ENCODE measurements at regions not wholly inside any gene's neighbourhood (a gene's known extent, or its start where the extent isn't known, plus 50 kb on each side); places are given as distances from the start of the nearest gene placed in this dataset.

- no peaks in the 10 kb centered on the region for H3K4me1 ChIP-seq (ENCODE audit: control insufficient read depth in 1 of 2, insufficient read depth in 2 of 2, low read depth in 1 of 2, low read length in 1 of 2)
- H3K27ac ChIP-seq (ENCODE audit: low read depth in 2 of 2, low read length in 1 of 2): no peak overlapping the region
- H3K36me3 ChIP-seq (replicated peaks in 1 of 2; ENCODE audit: control insufficient read depth in 1 of 2, insufficient read depth in 2 of 2, low read length in 1 of 2): no peaks in the 10 kb centered on the region
- no peaks in the 10 kb centered on the region for H4K20me1 ChIP-seq (ENCODE audit: insufficient read depth)
- POLR2A ChIA-PET: no interaction called here
- 30% methylated on average over 1 of the region's 1 CpG for WGBS (ENCODE audit: low lambda C conversion rate)
- no peak for TF ChIP-seq USF1 (IDR thresholded peaks at IDR 0.05; ENCODE audit: borderline replicate concordance, low read depth)
- no peak for TF ChIP-seq RFX5 (IDR thresholded peaks at IDR 0.05; ENCODE audit: low read length)
- TF ChIP-seq EZH2phosphoT487 (IDR thresholded peaks at IDR 0.05; ENCODE audit: borderline replicate concordance, low read depth): no peak
- TF ChIP-seq TAF1 (IDR thresholded peaks at IDR 0.05; ENCODE audit: borderline replicate concordance, low read depth, low read length): no peak
- TF ChIP-seq PBX3 (IDR thresholded peaks at IDR 0.05): no peak
- TF ChIP-seq JUND (IDR thresholded peaks at IDR 0.05): no peak
- no peak for TF ChIP-seq TCF12 (IDR thresholded peaks at IDR 0.05)
- TF ChIP-seq NRF1 (IDR thresholded peaks at IDR 0.05; ENCODE audit: low read depth, low read length): no peak
- TF ChIP-seq RAD21 (IDR thresholded peaks at IDR 0.05; ENCODE audit: low read length): no peak
- no peak for TF ChIP-seq FOXM1 (IDR thresholded peaks at IDR 0.05; ENCODE audit: low read depth)
- TF ChIP-seq MXI1 (IDR thresholded peaks at IDR 0.05; ENCODE audit: low read depth, low read length): no peak
- TF ChIP-seq IRF3 (IDR thresholded peaks at IDR 0.05; ENCODE audit: low read depth, low read length): no peak
- no peak for TF ChIP-seq TEAD4 (IDR thresholded peaks at IDR 0.05; ENCODE audit: borderline replicate concordance, insufficient read depth)
- TF ChIP-seq MAX (IDR thresholded peaks at IDR 0.05; ENCODE audit: low read depth): no peak
- TF ChIP-seq GATA2 (CRISPR knock-in tag; IDR thresholded peaks at IDR 0.05): no peak
- H3K9me2 ChIP-seq: no peaks in the 10 kb centered on the region
- no peaks in the 10 kb centered on the region for H3F3A ChIP-seq (replicated peaks; ENCODE audit: insufficient read depth)
- no peaks in the 10 kb centered on the region for H3K79me2 ChIP-seq (ENCODE audit: insufficient read depth)
- H3K9ac ChIP-seq: no peak overlapping the region
- no peak overlapping the region for H3K4me3 ChIP-seq (ENCODE audit: low read depth in 2 of 2, low read length in 1 of 2)
- H3K27me3 ChIP-seq (ENCODE audit: insufficient read depth): no peaks in the 10 kb centered on the region
- H2AFZ ChIP-seq (ENCODE audit: low read depth): no peak overlapping the region
- H3K4me2 ChIP-seq: no peak overlapping the region
- DNase-seq: no peak
- CTCF ChIA-PET: interaction anchor here (0.9 to 1.0 kb wide), 2 partner anchors 9 to 10 kb away, joined by 3 read pairs; no protein-coding TSS in a partner anchor
- H3K9me3 ChIP-seq: no peaks in the 10 kb centered on the region
These were observed 377.3 kb downstream of the GASK1B start for GRCh38 chr4:157795495-157795894.

GRCh38 chr4:157792716-157793115, 380.1 kb downstream of the GASK1B start:
- H3K9ac ChIP-seq: no peak overlapping the region
- no peak overlapping the region for H3K4me3 ChIP-seq (ENCODE audit: low read depth in 2 of 2, low read length in 1 of 2)
- H4K20me1 ChIP-seq (ENCODE audit: insufficient read depth): no peaks in the 10 kb centered on the region
- H3K4me1 ChIP-seq (ENCODE audit: control insufficient read depth in 1 of 2, insufficient read depth in 2 of 2, low read depth in 1 of 2, low read length in 1 of 2): no peaks in the 10 kb centered on the region
- H3F3A ChIP-seq (replicated peaks; ENCODE audit: insufficient read depth): no peaks in the 10 kb centered on the region
- H3K79me2 ChIP-seq (ENCODE audit: insufficient read depth): no peaks in the 10 kb centered on the region
- H3K9me3 ChIP-seq: no peaks in the 10 kb centered on the region
- no peak overlapping the region for H3K4me2 ChIP-seq
- CTCF ChIA-PET: interaction anchor here (1.7 kb wide), 1 partner anchor 12 kb away, joined by 4 read pairs; no protein-coding TSS in a partner anchor
- no peak overlapping the region for H3K27ac ChIP-seq (ENCODE audit: low read depth in 2 of 2, low read length in 1 of 2)
- H3K36me3 ChIP-seq (replicated peaks in 1 of 2; ENCODE audit: control insufficient read depth in 1 of 2, insufficient read depth in 2 of 2, low read length in 1 of 2): no peaks in the 10 kb centered on the region
- no peak overlapping the region for H2AFZ ChIP-seq (ENCODE audit: low read depth)
- no peaks in the 10 kb centered on the region for H3K27me3 ChIP-seq (ENCODE audit: insufficient read depth)
- POLR2A ChIA-PET: no interaction called here
- TF ChIP-seq SMC3 (IDR thresholded peaks at IDR 0.05; ENCODE audit: low read depth, low read length) (no peak), ELF1 (IDR thresholded peaks at IDR 0.05) (no peak), RAD21 (IDR thresholded peaks at IDR 0.05; ENCODE audit: low read length) (no peak)
- no peak for DNase-seq
- no peaks in the 10 kb centered on the region for H3K9me2 ChIP-seq
